Naive thymus-derived CD4-positive, alpha-beta T cell (primary cell): ENCODE measurements at regions not wholly inside any gene's neighbourhood (a gene's known extent, or its start where the extent isn't known, plus 50 kb on each side); places are given as distances from the start of the nearest gene placed in this dataset.

Experiments
- ATAC-seq: fragments of 150-1000 bp; cut with Tn5 transposase; 2 replicates; pipeline ENCODE4 v1.10.0; 2021; ENCODE audit warnings: mild to moderate bottlenecking, moderate library complexity
- CTCF ChIA-PET: fragments of 350-600 bp; sonication (Branson Sonifier 250); formaldehyde crosslinking; loops from one replicate; lab custom pipeline; 2021; ENCODE audit warnings: antibody characterized with exemption; lab: Charles Lee
- POLR2A ChIA-PET: fragments of 350-600 bp; sonication (Branson Sonifier 250); formaldehyde crosslinking; loops from one replicate; lab custom pipeline; 2021; ENCODE audit warnings: antibody characterized with exemption, inconsistent platforms; lab: Charles Lee
- DNase-seq, 9 donors: peaks; one replicate each; pipeline versions ENCODE4 v3.0.0 to v3.0.0-alpha.2; 2020 to 2022; ENCODE audit warnings: mixed read lengths in 1 of 9
- H3K27ac ChIP-seq: one replicate; pipeline ENCODE4 v1.7.0; 2013; ENCODE audit warnings: mild to moderate bottlenecking, low read depth, low read length, moderate library complexity
- H3K27me3 ChIP-seq, 2 donors: one replicate each; pipeline ENCODE4 v1.7.0; 2013; ENCODE audit warnings: low read length in 2 of 2, mild to moderate bottlenecking in 2 of 2, moderate library complexity in 2 of 2; ENCODE audit not compliant: control insufficient read depth in 2 of 2, insufficient read depth in 2 of 2
- H3K36me3 ChIP-seq, 3 experiments: 1 replicate in 2 of 3; 2 replicates in 1 of 3; pipeline ENCODE4 v1.7.0; 2013; ENCODE audit warnings: low read length in 3 of 3, mild to moderate bottlenecking in 3 of 3, moderate library complexity in 1 of 3; ENCODE audit not compliant: insufficient read depth in 3 of 3, control insufficient read depth in 2 of 3
- H3K4me1 ChIP-seq, 2 donors: one replicate each; pipeline ENCODE4 v1.7.0; 2013; ENCODE audit warnings: low read length in 2 of 2, mild to moderate bottlenecking in 2 of 2, moderate library complexity in 1 of 2; ENCODE audit not compliant: control insufficient read depth in 2 of 2, insufficient read depth in 2 of 2
- H3K4me3 ChIP-seq: 2 replicates; pipeline ENCODE4 v1.7.0; 2013; ENCODE audit warnings: mild to moderate bottlenecking, low read length
- H3K9me3 ChIP-seq, 3 experiments: 1 replicate in 2 of 3; 2 replicates in 1 of 3; pipeline ENCODE4 v1.7.0; 2013; ENCODE audit warnings: low read length in 3 of 3; ENCODE audit not compliant: control insufficient read depth in 2 of 3
- H3K27ac Mint-ChIP-seq, 9 donors: one replicate each; pipeline ENCODE4 v1.8.0; 2020 to 2022; ENCODE audit warnings: mixed read lengths in 9 of 9, mild to moderate bottlenecking in 8 of 9, moderate library complexity in 5 of 9, inconsistent platforms in 2 of 9
- H3K27me3 Mint-ChIP-seq, 5 donors: one replicate each; pipeline ENCODE4 v1.8.0; 2021 to 2022; ENCODE audit warnings: mixed read lengths in 5 of 5, mild to moderate bottlenecking in 1 of 5
- H3K36me3 Mint-ChIP-seq, 5 donors: one replicate each; pipeline ENCODE4 v1.8.0; 2020 to 2022; ENCODE audit warnings: mixed read lengths in 5 of 5, mild to moderate bottlenecking in 3 of 5, inconsistent platforms in 1 of 5
- H3K4me1 Mint-ChIP-seq, 7 donors: one replicate each; pipeline ENCODE4 v1.8.0; 2020 to 2022; ENCODE audit warnings: mixed read lengths in 7 of 7, mild to moderate bottlenecking in 3 of 7, inconsistent platforms in 1 of 7
- H3K4me3 Mint-ChIP-seq, 10 donors: one replicate each; pipeline ENCODE4 v1.8.0; 2020 to 2022; ENCODE audit warnings: mild to moderate bottlenecking in 10 of 10, mixed read lengths in 10 of 10, moderate library complexity in 6 of 10, inconsistent platforms in 2 of 10
- H3K9me3 Mint-ChIP-seq, 11 donors: one replicate each; pipeline ENCODE4 v1.8.0; 2020 to 2022; ENCODE audit warnings: mixed read lengths in 11 of 11, mild to moderate bottlenecking in 4 of 11, inconsistent platforms in 1 of 11, moderate library complexity in 1 of 11
- intact Hi-C, 2 donors: fragments of 100-400 bp; cut with micrococcal nuclease; formaldehyde crosslinking; loops; one replicate each; pipeline ENCODE4 v1.15.1; 2023

- Histone ChIP-seq H3K36me3 (no peaks in the 10 kb centered on the region), H3K27me3 (no peaks in the 10 kb centered on the region), H3K4me3 (no peak overlapping the region), H3K27ac (no peak overlapping the region), H3K9me3 (peaks cover 0 to 5% (median 5%) of the 10 kb centered on the region in 3 experiments), H3K4me1 (no peaks in the 10 kb centered on the region)
- peaks cover 6 to 40% (median 25%) of the 10 kb centered on the region in 7 donors for H3K4me1 Mint-ChIP-seq
- H3K9me3 Mint-ChIP-seq, result peaks cover 0 to 24% (median 8%) of the 10 kb centered on the region in 11 donors
- no peak for DNase-seq
- peak overlapping the region in 4 of 9 donors; percentile 2 to 75 (median 46) for H3K27ac Mint-ChIP-seq
- POLR2A ChIA-PET, result interaction anchor here (2.2 kb wide), 1 partner anchor 15 kb away, joined by 8 read pairs; no protein-coding TSS in a partner anchor
- CTCF ChIA-PET, result interaction anchor here (0.8 kb wide), 3 partner anchors 10 to 161 kb away, joined by 3 read pairs; no protein-coding TSS in a partner anchor
- H3K36me3 Mint-ChIP-seq, result peaks cover 0 to 25% (median 11%) of the 10 kb centered on the region in 5 donors
- H3K4me3 Mint-ChIP-seq, result peak overlapping the region in 1 of 10 donors; percentile 50
- peaks cover 0 to 19% (median 0%) of the 10 kb centered on the region in 5 donors for H3K27me3 Mint-ChIP-seq
- ATAC-seq, result no peak
- intact Hi-C loops, result no loop called here
These were observed 61.6 kb downstream of the RGS12 start for GRCh38 chr4:3354455-3354811.

GRCh38 chr4:3355266-3355748, 62.5 kb downstream of the RGS12 start:
- CTCF ChIA-PET, result interaction anchor here (0.6 to 0.8 kb wide), 2 partner anchors 162 to 300 kb away, joined by 3 read pairs; no protein-coding TSS in a partner anchor
- Mint-ChIP-seq H3K36me3 (peaks cover 0 to 25% (median 11%) of the 10 kb centered on the region in 5 donors), H3K4me3 (peak overlapping the region in 4 of 10 donors; percentile 33 to 53 (median 45)), H3K9me3 (peaks cover 0 to 24% (median 8%) of the 10 kb centered on the region in 11 donors), H3K4me1 (peaks cover 10 to 47% (median 32%) of the 10 kb centered on the region in 7 donors), H3K27me3 (peaks cover 0 to 24% (median 0%) of the 10 kb centered on the region in 5 donors), H3K27ac (peak overlapping the region in 6 of 9 donors; percentile 13 to 76 (median 63))
- Histone ChIP-seq H3K27me3 (no peaks in the 10 kb centered on the region), H3K27ac (no peak overlapping the region), H3K4me3 (no peak overlapping the region), H3K4me1 (no peaks in the 10 kb centered on the region), H3K36me3 (no peaks in the 10 kb centered on the region), H3K9me3 (peaks cover 0 to 5% (median 5%) of the 10 kb centered on the region in 3 experiments)
- no peak for ATAC-seq
- no peak for DNase-seq
- POLR2A ChIA-PET, result interaction anchor here (2.2 kb wide), 1 partner anchor 15 kb away, joined by 8 read pairs; no protein-coding TSS in a partner anchor
- intact Hi-C loops, result no loop called here

- CTCF ChIA-PET, result no interaction called here
- intact Hi-C loops, result no loop called here
- POLR2A ChIA-PET, result no interaction called here
- Histone ChIP-seq H3K4me3 (no peak overlapping the region), H3K4me1 (no peaks in the 10 kb centered on the region), H3K36me3 (no peaks in the 10 kb centered on the region), H3K27ac (no peak overlapping the region), H3K9me3 (no peaks in the 10 kb centered on the region), H3K27me3 (no peaks in the 10 kb centered on the region)
- Mint-ChIP-seq H3K36me3 (peaks cover 0 to 12% (median 3%) of the 10 kb centered on the region in 5 donors), H3K4me3 (no peak overlapping the region), H3K4me1 (peaks cover 10 to 72% (median 51%) of the 10 kb centered on the region in 7 donors), H3K9me3 (peaks cover 0 to 5% (median 0%) of the 10 kb centered on the region in 11 donors), H3K27ac (peak overlapping the region in 2 of 9 donors; percentile 33 to 45), H3K27me3 (peaks cover 0 to 25% (median 0%) of the 10 kb centered on the region in 5 donors)
- no peak for DNase-seq
- ATAC-seq, result no peak
These were observed 65.8 kb downstream of the RGS12 start for GRCh38 chr4:3358656-3359055.

- CTCF ChIA-PET, result no interaction called here
- Histone ChIP-seq H3K4me3 (no peak overlapping the region), H3K27ac (no peak overlapping the region), H3K36me3 (no peaks in the 10 kb centered on the region), H3K9me3 (no peaks in the 10 kb centered on the region), H3K4me1 (no peaks in the 10 kb centered on the region), H3K27me3 (no peaks in the 10 kb centered on the region)
- POLR2A ChIA-PET, result no interaction called here
- intact Hi-C loops, result no loop called here
- Mint-ChIP-seq H3K9me3 (no peaks in the 10 kb centered on the region), H3K27me3 (peaks cover 0 to 21% (median 0%) of the 10 kb centered on the region in 5 donors), H3K27ac (no peak overlapping the region), H3K36me3 (no peaks in the 10 kb centered on the region), H3K4me3 (no peak overlapping the region), H3K4me1 (peaks cover 7 to 64% (median 44%) of the 10 kb centered on the region in 7 donors)
- DNase-seq (no peak), ATAC-seq (no peak)
These were observed 68.0 kb downstream of the RGS12 start for GRCh38 chr4:3360777-3361176.

- H3K27me3 ChIP-seq, result no peaks in the 10 kb centered on the region
- CTCF ChIA-PET, result no interaction called here
- H3K27me3 Mint-ChIP-seq, result peaks cover 0 to 21% (median 0%) of the 10 kb centered on the region in 5 donors
These were observed 68.6 kb downstream of the RGS12 start for GRCh38 chr4:3361406-3361805.

GRCh38 chr4:3361896-3362295, 69.1 kb downstream of the RGS12 start:
- Mint-ChIP-seq H3K36me3 (no peaks in the 10 kb centered on the region), H3K27me3 (peaks cover 0 to 18% (median 0%) of the 10 kb centered on the region in 5 donors), H3K9me3 (no peaks in the 10 kb centered on the region), H3K4me1 (peaks cover 7 to 61% (median 42%) of the 10 kb centered on the region in 7 donors), H3K4me3 (no peak overlapping the region), H3K27ac (peak overlapping the region in 2 of 9 donors; percentile 24 to 53)
- ChIA-PET POLR2A (no interaction called here), CTCF (no interaction called here)
- Histone ChIP-seq H3K36me3 (no peaks in the 10 kb centered on the region), H3K4me1 (no peaks in the 10 kb centered on the region), H3K9me3 (no peaks in the 10 kb centered on the region), H3K27me3 (no peaks in the 10 kb centered on the region), H3K4me3 (no peak overlapping the region), H3K27ac (no peak overlapping the region)
- intact Hi-C loops, result no loop called here
- DNase-seq (no peak), ATAC-seq (no peak)

More at GRCh38 chr4:3361406-3361805, 68.6 kb downstream of the RGS12 start:
- Mint-ChIP-seq H3K27ac (peak overlapping the region in 1 of 9 donors; percentile 19), H3K4me3 (peak overlapping the region in 1 of 10 donors; percentile 14), H3K4me1 (peaks cover 7 to 64% (median 44%) of the 10 kb centered on the region in 7 donors), H3K36me3 (no peaks in the 10 kb centered on the region), H3K9me3 (no peaks in the 10 kb centered on the region)
- Histone ChIP-seq H3K9me3 (no peaks in the 10 kb centered on the region), H3K27ac (no peak overlapping the region), H3K4me1 (no peaks in the 10 kb centered on the region), H3K4me3 (no peak overlapping the region), H3K36me3 (no peaks in the 10 kb centered on the region)
- ATAC-seq (no peak), DNase-seq (no peak)
- POLR2A ChIA-PET, result no interaction called here
- intact Hi-C loops, result no loop called here
